ENCODE measurements at regions not wholly inside any gene's neighbourhood (a gene's known extent, or its start where the extent isn't known, plus 50 kb on each side); places are given as distances from the start of the nearest gene placed in this dataset.

- no peak overlapping the region for H2AK5ac ChIP-seq (ENCODE audit: low read depth, low read length)
- no peak overlapping the region for H3K9ac ChIP-seq (replicated peaks in 1 of 4; ENCODE audit: extremely low read depth in 1 of 4, low read depth in 3 of 4, low read length in 3 of 4)
- CTCF ChIA-PET (ENCODE audit: partially characterized antibody), result no interaction called here
- H3K9me3 ChIP-seq (ENCODE audit: insufficient read depth in 2 of 2, low read depth in 1 of 2, low read length in 1 of 2), result no peaks in the 10 kb centered on the region
- H3K79me1 ChIP-seq (ENCODE audit: low read depth, low read length), result no peaks in the 10 kb centered on the region
- POLR2A ChIA-PET (ENCODE audit: partially characterized antibody), result interaction anchor here (1.2 kb wide), 1 partner anchor 18 kb away, joined by 3 read pairs; no protein-coding TSS in a partner anchor
- H3K27ac ChIP-seq (ENCODE audit: low read depth, low read length), result no peak overlapping the region
- H3K23me2 ChIP-seq (ENCODE audit: low read depth, low read length), result no peaks in the 10 kb centered on the region
- peaks cover 0 to under 1% (median 0%) of the 10 kb centered on the region in 4 experiments; a peak in 1 of 8 replicates for H3K36me3 ChIP-seq (ENCODE audit: control insufficient read depth in 2 of 4, insufficient read depth in 4 of 4, low read length in 3 of 4)
- H3K79me2 ChIP-seq (ENCODE audit: control insufficient read depth in 1 of 2, insufficient read depth in 2 of 2, low read length in 2 of 2), result no peaks in the 10 kb centered on the region
- no peak overlapping the region for H3K14ac ChIP-seq (ENCODE audit: insufficient read length)
- DNase-seq (ENCODE audit: low read depth in 1 of 2, low spot score in 2 of 2) (no peak), FAIRE-seq (no peak)
- H2BK20ac ChIP-seq (ENCODE audit: low read length), result no peak overlapping the region
- H2BK5ac ChIP-seq (ENCODE audit: low read depth, low read length), result no peak overlapping the region
- WGBS, 2 experiments (ENCODE audit: extremely low coverage in 1 of 2, insufficient coverage in 1 of 2, insufficient read length in 1 of 2, insufficient replicate concordance in 2 of 2, low coverage in 1 of 2, low lambda C conversion rate in 2 of 2, missing lambda C conversion rate in 1 of 2), result 88% methylated on average over 7 of the region's 7 CpGs; no CpG with 5 or more reads in 1 of the 2 experiments
- H4K20me1 ChIP-seq (replicated peaks in 1 of 2; ENCODE audit: control insufficient read depth in 1 of 2, insufficient read depth in 2 of 2, low read length in 2 of 2), result no peaks in the 10 kb centered on the region
- no peak overlapping the region for H4K91ac ChIP-seq (replicated peaks; ENCODE audit: insufficient read length, low read length)
- H4K5ac ChIP-seq (ENCODE audit: insufficient read length, low read depth, low read length), result no peak overlapping the region
- H2AFZ ChIP-seq (ENCODE audit: low read length), result no peak overlapping the region
- no peak overlapping the region for H3K4me3 ChIP-seq (ENCODE audit: extremely low read depth in 1 of 4, insufficient read depth in 2 of 4, low read depth in 3 of 4, low read length in 4 of 4)
- H4K8ac ChIP-seq (ENCODE audit: extremely low read depth, insufficient read depth, low read length), result no peak overlapping the region
- H3K4ac ChIP-seq (replicated peaks; ENCODE audit: insufficient read length, low read depth, low read length), result no peak overlapping the region
- H3K4me1 ChIP-seq (replicated peaks in 1 of 4; ENCODE audit: control insufficient read depth in 3 of 4, insufficient read depth in 4 of 4, low read length in 3 of 4), result peaks cover 0 to 4% (median under 1%) of the 10 kb centered on the region in 4 experiments; a peak in 1 of 7 replicates
- H3K23ac ChIP-seq (ENCODE audit: insufficient read length), result no peak overlapping the region
- no peaks in the 10 kb centered on the region for H3K27me3 ChIP-seq (replicated peaks in 1 of 4; ENCODE audit: control insufficient read depth in 3 of 4, extremely low read depth in 1 of 4, insufficient read depth in 3 of 4, low read length in 3 of 4)
- H3K18ac ChIP-seq (ENCODE audit: extremely low read depth, low read length), result no peak overlapping the region; the same call in 1 of the 2 replicates
- no peak overlapping the region for H3K4me2 ChIP-seq (ENCODE audit: insufficient read depth in 1 of 2, low read depth in 2 of 2, low read length in 2 of 2)
- H2BK15ac ChIP-seq (ENCODE audit: low read length), result no peak overlapping the region
- no peak overlapping the region for H3K56ac ChIP-seq (replicated peaks; ENCODE audit: insufficient read length, low read depth, low read length)
- no peak overlapping the region for H2BK120ac ChIP-seq (replicated peaks; ENCODE audit: low read depth, low read length)
- no peak overlapping the region; the same call in 1 of the 2 replicates for H2BK12ac ChIP-seq (ENCODE audit: low read depth, low read length)
- TF ChIP-seq CHD2 (IDR thresholded peaks at IDR 0.05; ENCODE audit: low read length) (no peak), MAX (IDR thresholded peaks at IDR 0.05) (no peak), RFX5 (IDR thresholded peaks at IDR 0.05; ENCODE audit: borderline replicate concordance, low read depth, low read length) (no peak), CEBPB (IDR thresholded peaks at IDR 0.05; ENCODE audit: low read depth, low read length) (no peak), POU5F1 (IDR thresholded peaks at IDR 0.05; ENCODE audit: low read depth, low read length) (no peak), NANOG (IDR thresholded peaks at IDR 0.05; ENCODE audit: insufficient read depth, low read depth, low read length, poor library complexity, severe bottlenecking) (no peak), TEAD4 (IDR thresholded peaks at IDR 0.05; ENCODE audit: low read depth, low read length) (no peak), KDM4A (IDR thresholded peaks at IDR 0.05; ENCODE audit: low read depth, low read length, severe bottlenecking) (no peak), SAP30 (IDR thresholded peaks at IDR 0.05; ENCODE audit: insufficient read depth, insufficient replicate concordance, low read length) (no peak), TAF1 (IDR thresholded peaks at IDR 0.05; ENCODE audit: low read depth, low read length) (no peak), GTF2F1 (IDR thresholded peaks at IDR 0.05; ENCODE audit: borderline replicate concordance, low read depth, low read length) (no peak), RNF2 (IDR thresholded peaks at IDR 0.05; ENCODE audit: borderline replicate concordance, low read depth, low read length, missing control alignments, poor library complexity, severe bottlenecking) (no peak), RBBP5 (IDR thresholded peaks at IDR 0.05; ENCODE audit: borderline replicate concordance, low read depth, low read length) (no peak)
Measured at GRCh38 chr11:92804388-92804966, 165.0 kb upstream of the MTNR1B start.
